Stimulated activated CD4-positive, alpha-beta T cell treated with anti-CD3 and anti-CD28 coated beads, Interleukin-4, amount 100 ng/mL, for 24 hours (primary cell): ENCODE measurements at regions not wholly inside any gene's neighbourhood (a gene's known extent, or its start where the extent isn't known, plus 50 kb on each side); places are given as distances from the start of the nearest gene placed in this dataset.
"Not testable (repeated sequence)": the region's sequence is repeated elsewhere in the genome, so short reads cannot be mapped to it uniquely, and the experiment has no call there.

Experiments used
- DNase-seq: peaks from one replicate; pipeline ENCODE4 v3.0.0-alpha.2; 2020

DNA sequence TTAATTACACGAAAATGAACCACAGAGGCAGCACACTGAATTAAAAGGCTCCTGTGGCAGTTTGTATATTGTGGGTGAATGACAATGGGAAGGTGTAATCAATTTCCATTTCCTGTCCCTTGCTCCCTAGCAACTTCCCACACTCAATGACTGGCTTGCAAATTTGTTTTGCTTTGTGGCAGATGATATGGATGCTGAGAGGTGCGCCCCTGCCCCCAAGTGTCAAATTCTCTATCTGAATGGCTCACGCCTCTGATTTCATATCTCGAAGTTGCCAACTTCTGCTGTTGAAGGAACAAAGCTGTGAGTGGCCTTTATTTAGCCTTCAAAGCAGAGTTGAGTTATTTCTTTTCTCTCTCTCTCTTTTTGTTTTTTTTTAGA is 86.0 kb downstream of the FOXD2 start:
- DNase-seq, result no peak

- DNase-seq, result no peak
Observed at GRCh38 chr1:47524272-47524671, 86.4 kb downstream of the FOXD2 start.

DNA sequence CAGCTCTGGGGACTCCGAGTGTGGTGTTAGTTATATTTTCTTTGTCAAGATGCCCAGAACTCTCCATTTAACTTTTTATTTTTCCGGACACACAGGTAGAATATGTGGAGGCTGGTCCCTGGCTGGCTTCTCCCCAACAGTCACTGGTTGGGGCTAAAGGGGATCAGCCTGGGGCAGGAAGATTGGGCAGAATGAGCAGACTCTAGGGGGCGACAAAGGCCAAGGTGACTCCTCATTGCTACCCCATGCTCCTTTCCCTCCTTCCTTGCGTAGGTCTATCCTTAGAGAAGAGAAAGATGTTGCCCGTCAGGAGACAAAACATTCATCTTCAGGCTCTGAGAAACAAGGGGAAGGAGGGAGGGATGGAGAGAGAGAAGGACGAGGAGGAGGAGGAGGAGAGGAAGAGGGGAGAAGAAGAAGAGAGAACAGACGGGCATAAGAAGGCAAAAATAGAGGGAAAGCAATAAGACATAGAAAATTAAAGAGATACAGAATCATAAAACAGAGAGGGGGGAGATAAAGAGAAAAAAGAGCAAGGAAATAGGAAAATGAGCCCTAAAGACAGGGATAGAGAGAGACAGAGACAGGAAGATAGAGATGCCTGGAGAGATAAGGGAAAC is 89.9 kb downstream of the FOXD2 start:
- no peak for DNase-seq

GRCh38 chr1:47529520-47530098 is 91.8 kb downstream of the FOXD2 start:
- DNase-seq, result no peak

- no peak for DNase-seq
Observed at GRCh38 chr1:47532921-47533792, 95.3 kb downstream of the FOXD2 start.

GRCh38 chr1:47533793-47534328 is 96.0 kb downstream of the FOXD2 start:
- no peak for DNase-seq

DNA sequence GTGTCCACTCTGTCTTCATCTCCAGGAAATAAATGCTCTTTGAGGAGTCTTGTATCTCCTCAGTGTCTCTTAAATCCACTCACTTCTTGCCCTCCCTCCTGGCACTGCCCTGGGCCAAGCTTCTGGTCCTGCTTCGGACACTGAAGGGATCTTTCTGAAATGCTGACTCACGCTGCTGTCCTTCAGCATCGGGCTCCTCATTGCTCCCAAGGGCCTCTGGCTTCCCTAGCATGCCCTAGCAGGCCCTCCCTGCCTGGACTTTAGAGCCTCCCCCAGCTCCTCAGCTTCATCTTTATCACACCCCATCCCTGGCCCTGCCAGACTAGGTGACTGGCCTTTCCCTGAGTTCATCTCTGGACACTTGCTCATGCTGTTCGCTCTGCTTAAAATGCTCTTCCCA is 96.6 kb downstream of the FOXD2 start:
- no peak for DNase-seq

DNA sequence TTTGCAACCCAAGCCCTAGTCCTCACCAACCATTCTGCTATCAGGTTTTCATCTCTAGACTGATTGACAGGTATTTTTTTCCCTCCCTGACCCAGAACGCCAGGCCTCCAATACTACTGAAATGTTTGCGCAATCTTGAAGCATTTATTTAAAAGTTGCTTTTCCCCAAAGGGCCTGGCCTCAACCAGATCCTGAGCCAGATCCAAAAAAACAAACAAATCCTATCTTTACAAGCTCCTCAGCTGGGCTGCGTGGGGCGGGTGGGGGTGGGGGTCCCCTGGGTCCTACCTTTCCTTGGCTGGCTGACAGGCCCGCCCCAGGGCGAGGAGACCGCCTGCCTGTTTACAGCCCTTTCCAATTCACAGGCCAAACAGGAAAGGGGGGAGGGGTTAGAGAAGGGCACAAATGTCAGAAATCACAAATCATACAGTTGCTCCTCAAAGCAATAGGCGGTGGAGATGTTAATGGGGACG is 98.8 kb downstream of the FOXD2 start:
- DNase-seq, result no peak

DNA sequence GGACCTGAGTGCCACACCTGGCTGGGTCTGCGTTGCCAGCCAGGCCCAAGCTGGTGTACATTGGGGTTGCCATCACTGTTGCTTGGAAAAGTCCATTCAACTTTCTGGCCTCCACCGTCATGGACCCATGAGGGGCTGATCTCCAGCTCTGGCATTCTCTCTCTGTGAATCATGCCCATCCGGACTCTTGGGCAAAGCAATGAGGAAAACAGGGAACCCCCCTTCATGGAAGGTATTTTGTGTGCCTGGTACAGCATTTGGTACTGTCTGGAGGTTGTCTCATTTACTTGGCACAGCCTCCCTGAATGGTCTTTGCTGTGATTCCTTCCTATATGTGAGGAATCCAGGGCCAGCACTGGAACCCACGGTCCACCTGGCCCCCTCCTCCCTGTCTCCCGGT is 99.4 kb downstream of the FOXD2 start:
- DNase-seq, result no peak

- DNase-seq, result no peak
Observed at GRCh38 chr1:47537966-47538365, 100.1 kb downstream of the FOXD2 start.

DNA sequence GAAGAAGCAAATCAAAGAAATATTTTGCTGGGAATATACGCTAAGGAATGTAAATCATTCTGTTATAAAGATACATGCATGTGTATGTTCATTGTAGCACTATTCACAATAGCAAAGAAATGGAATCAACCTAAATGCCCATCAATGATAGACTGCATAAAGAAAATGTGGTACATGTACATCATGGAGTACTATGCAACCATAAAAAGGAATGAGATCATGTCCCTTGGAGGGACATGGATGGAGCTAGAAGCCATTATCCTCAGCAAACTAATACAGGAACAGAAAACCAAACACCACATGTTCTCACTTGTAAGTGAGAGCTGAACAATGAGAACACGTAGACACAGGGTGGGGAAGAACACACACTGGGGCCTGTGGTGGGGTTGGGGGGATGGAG is 100.7 kb downstream of the FOXD2 start:
- not testable (repeated sequence) for DNase-seq

GRCh38 chr1:47541705-47542104 is 103.9 kb downstream of the FOXD2 start:
- not testable (repeated sequence) for DNase-seq

GRCh38 chr1:47543089-47543488 is 105.2 kb downstream of the FOXD2 start:
- DNase-seq, result not testable (repeated sequence)

DNA sequence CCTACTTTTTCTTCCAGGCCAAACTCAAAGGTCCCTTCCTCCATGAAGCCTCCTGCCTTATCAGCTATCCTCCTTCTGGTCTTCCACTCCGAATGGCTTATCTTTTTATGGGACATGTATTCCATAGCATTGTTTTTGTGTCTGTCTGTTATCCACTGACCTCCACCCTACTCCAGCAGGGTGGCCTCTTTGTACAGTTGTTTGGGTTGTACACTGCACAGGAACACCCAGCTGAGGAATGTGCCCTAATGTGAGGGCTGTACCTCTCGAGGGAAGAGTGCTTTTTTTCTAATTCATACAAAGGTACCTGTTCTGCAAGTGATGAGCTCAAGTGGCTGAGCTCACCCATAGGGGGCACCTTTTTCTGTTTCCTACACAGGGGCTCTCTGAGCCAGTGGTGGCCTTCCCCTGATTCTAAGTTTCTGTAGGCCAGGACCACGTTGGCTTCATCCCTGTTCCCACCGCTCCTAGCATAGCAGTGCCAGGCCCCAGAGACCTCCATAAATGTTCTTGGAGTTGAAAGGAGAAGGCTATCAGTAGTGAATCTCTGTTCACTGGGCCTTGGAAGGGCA is 108.2 kb downstream of the FOXD2 start:
- no peak for DNase-seq

DNA sequence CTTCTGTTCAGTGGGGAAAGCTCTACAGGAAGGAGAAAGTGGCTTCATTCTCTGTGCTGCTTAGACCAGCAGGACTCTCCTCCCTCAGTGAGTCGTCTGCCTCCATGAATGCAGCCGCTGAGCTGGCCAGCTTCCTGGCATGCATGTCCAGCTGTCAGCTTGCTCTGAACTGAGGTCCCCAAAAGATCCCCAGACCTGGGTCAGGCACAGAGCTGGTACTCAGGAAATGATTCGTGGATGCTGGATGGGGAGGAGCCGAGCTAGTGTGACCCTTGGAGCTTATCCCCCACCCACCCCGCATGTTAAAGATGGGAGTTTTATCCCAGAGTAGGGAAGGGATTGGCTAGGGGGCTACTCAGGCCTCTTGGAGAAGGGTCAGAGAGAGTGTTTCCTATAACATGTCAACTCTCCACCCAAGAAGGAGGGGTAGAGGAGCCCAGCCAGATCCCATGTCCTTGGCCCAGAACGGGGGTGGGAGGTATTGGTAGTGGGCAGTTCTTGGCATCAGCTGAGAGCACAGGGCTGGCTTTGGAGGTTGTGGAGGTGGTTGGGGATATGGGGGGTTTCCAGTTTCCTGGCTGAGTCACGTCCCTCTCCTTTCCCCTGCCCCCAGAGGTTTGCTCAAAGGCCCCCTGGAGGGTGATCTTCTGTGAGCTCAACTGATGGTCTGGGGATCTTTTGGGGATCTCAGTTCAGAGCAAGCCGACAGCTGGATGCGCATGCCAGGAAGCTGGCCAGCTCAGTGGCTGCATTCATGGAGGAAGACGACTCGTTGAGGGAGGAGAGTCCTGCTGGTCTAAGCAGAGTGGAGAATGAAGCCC is 110.1 kb downstream of the FOXD2 start:
- no peak for DNase-seq

GRCh38 chr1:47548637-47549036 is 110.8 kb downstream of the FOXD2 start:
- no peak for DNase-seq

GRCh38 chr1:47549532-47549931 is 111.7 kb downstream of the FOXD2 start:
- DNase-seq, result no peak

GRCh38 chr1:47550929-47551328 is 113.1 kb downstream of the FOXD2 start:
- DNase-seq, result no peak

DNA sequence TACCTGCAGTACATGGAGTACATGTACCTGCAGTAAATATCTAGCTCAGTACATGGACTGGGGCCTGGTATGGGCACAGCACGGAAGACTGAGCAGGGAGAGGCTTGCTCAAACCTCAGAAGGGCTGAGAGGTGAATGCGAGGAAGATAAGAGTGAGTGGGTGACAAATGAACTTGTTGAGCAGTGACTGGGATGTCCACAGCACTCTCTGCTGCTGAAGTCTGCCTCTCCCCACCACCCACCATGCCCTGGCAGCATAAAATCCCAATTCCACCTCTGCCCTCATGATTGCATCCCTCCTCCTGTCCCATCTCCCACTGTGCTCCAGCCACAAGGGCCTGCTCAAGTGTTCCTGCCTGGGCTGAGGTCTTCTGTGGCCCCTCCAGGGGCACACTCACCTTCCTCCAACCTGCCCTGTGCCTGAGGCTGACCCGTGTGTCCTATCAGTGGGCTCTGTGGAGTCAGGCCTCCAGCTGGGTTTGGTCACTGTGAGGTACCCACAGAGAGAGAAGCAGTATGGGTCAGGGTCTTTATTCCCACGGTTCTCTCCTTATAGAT is 114.2 kb downstream of the FOXD2 start:
- DNase-seq, result no peak

DNA sequence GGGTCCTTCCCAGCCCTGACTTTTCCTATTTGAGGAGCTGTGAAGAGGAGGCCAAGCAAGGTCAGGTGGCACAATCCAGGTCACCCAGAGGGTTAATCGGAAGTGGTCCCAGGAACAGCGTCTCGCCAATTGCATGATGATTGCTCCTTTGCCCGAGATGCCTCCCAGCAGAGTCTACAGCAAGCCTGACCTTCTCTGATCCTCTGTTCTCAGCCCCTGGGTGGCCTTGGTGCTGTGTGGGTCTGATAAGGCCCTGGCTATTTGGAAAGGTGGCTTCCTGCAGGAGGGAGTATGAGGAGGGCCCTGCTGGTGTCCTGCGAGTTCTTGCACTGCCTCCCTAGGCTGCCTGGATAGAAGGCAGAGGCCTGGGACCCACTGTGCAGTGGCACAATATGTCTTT is 116.2 kb downstream of the FOXD2 start:
- no peak for DNase-seq

DNA sequence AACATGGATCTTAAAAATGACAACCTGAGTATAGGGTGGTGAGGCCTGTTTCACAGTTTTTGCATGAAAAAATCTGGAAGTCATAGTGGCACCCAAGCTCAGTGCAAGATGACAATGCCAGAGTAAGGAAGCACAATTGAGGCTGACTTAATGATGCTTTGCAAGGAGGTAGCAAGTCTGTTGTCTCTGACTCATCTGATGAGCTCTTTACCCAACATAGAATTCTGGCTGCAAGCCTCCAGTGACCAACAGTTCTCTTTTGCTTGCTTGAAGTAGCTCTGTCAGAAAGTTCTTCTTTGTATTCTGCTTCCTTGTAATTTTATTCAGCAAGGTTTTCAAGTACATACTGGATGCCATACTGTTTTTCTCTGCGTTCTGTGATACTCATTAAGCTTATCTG is 117.1 kb downstream of the FOXD2 start:
- no peak for DNase-seq

- no peak for DNase-seq
Observed at GRCh38 chr1:47555306-47555705, 117.5 kb downstream of the FOXD2 start.
